HG03175 (cell line): ENCODE measurements at regions not wholly inside any gene's neighbourhood (a gene's known extent, or its start where the extent isn't known, plus 50 kb on each side); places are given as distances from the start of the nearest gene placed in this dataset.

Experiments used
- ATAC-seq: cut with Tn5 transposase; IDR thresholded peaks from one replicate; pipeline ENCODE4 v1.9.1; 2021; ENCODE audit warnings: mild to moderate bottlenecking, moderate library complexity; ENCODE audit not compliant: unreplicated experiment

DNA sequence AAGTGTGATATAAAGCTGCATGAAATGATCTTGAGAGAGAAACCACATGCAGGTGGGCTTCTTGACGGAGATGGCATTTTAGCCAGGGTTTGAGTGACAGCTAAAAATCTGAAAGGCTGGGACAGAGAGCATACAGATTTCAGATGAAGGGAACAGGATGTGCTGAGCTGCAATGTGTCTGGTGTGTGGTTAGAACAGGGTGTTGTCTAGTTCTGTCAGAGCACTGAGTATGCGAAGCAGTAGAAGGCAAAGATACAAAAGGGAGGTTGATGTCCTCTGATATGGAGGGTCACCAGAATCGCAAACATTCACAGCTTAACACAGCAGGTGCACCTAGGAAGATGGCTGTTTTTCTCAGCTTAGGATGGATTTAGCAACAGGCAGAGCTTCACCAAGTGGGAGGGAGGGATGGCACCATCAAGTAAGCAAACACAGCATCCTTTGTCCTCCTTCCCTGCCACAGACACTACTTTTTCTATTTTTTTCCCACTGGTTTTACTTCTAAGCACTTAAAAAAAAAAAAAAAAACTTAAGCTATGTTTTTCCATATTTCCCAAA, 182.5 kb downstream of the TMX3 start:
- ATAC-seq, result no peak

DNA sequence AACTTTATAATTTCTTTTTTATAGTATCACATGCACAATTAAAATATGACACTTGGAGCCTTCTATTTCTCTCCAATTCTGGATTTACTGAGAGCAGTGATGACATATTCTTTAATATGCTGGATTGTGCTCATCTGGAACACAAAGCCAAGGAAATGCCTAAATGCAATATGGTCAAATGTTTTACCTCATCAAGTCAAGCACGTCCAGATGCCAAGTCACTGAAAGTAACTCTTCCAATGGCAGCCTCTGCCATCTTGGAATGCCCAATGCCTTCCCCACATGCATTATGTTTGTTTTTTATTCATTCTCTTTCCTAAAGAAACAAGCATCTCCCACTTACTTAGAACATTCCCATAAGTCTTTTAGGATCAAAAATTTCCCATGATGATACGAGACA, 189.8 kb downstream of the TMX3 start:
- ATAC-seq, result no peak

- no peak for ATAC-seq
Measured at GRCh38 chr18:68520406-68521075, 194.4 kb downstream of the TMX3 start.

DNA sequence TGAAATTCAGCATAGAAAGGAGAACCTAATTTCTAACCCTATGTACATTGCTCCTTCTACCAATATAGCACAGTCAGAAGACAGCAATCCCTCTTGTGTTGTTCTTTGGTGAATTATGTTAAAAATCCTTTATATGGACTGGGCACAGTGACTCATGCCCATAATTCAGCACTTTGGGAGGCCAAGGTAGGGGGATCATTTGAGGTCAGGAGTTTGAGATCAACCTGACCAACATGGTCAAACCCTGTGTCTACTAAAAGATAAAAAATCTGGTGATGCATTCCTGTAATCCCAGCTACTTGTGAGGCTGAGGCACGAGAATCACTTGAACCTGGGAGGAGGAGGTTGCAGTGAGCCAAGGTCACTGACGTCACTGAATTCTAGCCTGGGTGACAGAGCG, 195.6 kb downstream of the TMX3 start:
- no peak for ATAC-seq

- ATAC-seq, result no peak
Measured at GRCh38 chr18:68509902-68510301, 205.0 kb downstream of the TMX3 start.

- no peak for ATAC-seq
Measured at GRCh38 chr18:68507781-68508180, 207.1 kb downstream of the TMX3 start.

GRCh38 chr18:68505178-68505574, 209.7 kb downstream of the TMX3 start:
- ATAC-seq, result no peak

DNA sequence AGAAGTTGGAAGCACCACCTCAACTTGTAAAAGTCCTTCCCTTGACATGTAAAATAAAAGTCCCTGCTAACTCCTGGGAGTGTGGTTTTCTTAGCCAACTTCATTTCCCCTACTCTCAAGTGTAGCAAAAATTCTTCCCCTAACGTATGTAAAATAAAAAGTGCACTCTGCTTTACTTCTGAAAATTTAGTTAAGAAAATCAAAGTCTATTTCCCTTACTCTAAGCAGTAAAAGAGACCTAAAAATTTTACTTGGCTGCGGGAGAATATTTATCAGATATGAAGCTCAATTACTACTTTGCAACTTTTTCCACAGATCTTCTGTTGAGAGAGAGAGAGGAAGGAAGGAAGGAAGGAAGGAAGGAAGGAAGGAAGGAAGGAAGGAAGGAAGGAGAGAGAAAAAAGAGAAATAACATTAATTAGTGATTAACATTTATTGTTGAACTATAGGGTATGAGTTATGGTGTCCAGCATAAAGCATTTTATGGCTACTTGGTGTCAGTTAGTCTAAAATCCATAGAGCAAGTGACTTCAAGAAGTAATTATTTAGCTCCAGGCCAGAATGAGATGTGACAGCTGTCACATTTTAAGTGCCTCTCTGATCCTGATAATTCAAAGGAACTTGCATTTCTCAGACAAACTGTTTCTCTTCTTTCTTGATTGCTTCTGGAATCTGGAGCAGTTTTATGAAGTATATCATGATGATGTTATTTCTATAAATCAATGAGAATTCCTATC, 210.3 kb downstream of the TMX3 start:
- no peak for ATAC-seq

GRCh38 chr18:68500556-68500955, 214.4 kb downstream of the TMX3 start:
- ATAC-seq, result no peak

GRCh38 chr18:68499141-68499540, 215.8 kb downstream of the TMX3 start:
- no peak for ATAC-seq

GRCh38 chr18:68498636-68499035, 216.3 kb downstream of the TMX3 start:
- ATAC-seq, result no peak

GRCh38 chr18:68498185-68498584, 216.7 kb downstream of the TMX3 start:
- ATAC-seq, result no peak

GRCh38 chr18:68494802-68495581, 219.9 kb downstream of the TMX3 start:
- no peak for ATAC-seq

GRCh38 chr18:68489013-68489792, 225.7 kb downstream of the TMX3 start:
- no peak for ATAC-seq

GRCh38 chr18:68484241-68484640, 230.7 kb downstream of the TMX3 start:
- no peak for ATAC-seq

DNA sequence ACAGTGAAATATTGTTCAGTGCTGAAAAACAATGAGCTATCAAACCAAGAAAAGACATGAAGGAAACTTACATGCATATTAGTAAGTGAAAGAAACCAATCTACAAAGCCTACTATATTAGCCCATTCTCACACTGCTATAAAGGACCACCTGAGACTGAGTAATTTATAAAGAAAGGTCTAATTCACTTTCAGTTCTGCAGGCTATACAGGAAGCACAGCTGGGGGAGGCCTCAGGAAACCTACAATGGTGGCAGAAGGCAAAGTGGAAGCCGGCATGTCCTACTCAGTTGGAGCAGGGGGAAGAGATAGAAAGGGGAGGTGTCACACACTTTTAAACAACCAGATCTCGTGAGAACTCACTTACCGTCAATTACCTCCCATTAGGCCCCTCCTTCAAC, 232.1 kb downstream of the TMX3 start:
- no peak for ATAC-seq

GRCh38 chr18:68480196-68480595, 234.7 kb downstream of the TMX3 start:
- no peak for ATAC-seq

- ATAC-seq, result no peak
Measured at GRCh38 chr18:68478246-68478645, 236.7 kb downstream of the TMX3 start.

DNA sequence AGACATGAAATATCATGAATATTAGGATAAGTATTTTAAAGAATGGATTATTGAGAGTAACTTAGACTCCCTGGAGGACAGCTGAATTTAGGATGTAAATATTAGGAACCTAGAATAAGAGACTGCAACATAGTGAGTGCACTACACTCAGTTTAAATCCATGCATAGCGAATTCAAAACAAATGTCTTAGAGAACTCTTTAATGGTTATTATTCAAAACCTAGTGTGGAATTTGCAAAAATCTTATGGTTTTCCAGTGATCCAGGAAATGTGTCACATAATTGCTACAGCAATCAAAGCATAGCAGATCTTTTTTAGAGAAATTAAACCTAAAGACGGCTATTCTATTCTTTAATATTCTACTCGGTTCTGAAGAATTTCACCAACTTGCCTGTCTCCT, 239.0 kb downstream of the TMX3 start:
- no peak for ATAC-seq

DNA sequence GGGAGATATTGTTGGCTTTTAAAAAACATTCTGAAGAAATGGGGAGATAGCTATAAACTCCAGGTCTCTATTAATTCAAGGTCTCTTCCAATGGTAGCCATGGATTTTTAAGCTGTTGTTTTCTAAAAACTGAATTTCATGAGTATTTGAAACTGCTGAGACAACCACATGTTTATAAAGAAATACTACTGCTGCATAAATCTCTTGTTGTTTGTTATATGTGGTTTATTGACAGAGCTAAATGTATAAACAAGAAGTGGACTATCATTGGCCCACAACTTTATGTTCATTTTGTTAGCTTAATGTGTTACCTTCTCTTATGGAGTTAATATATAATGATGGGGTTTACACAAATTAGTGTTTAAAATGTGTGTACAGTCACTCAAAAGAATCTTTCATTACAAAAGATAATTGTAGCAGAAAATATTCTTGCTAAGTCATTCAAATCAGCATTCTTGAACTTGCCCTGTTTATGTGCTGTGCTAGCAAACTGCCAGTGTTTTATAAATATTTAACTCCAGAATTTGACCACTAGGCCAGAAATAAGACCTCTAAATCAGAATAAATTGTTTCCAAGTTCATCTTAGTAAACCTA, 242.1 kb downstream of the TMX3 start:
- ATAC-seq, result no peak
